ENCODE measurements at regions not wholly inside any gene's neighbourhood (a gene's known extent, or its start where the extent isn't known, plus 50 kb on each side); places are given as distances from the start of the nearest gene placed in this dataset.

- peak overlapping the region; percentile 77 for H3K4me2 ChIP-seq
- no peak overlapping the region for H2AFZ ChIP-seq (ENCODE audit: low read depth)
- H3K4me1 ChIP-seq (ENCODE audit: control insufficient read depth in 1 of 2, insufficient read depth in 2 of 2, low read depth in 1 of 2, low read length in 1 of 2) = peaks cover 0 to 71% of the 10 kb centered on the region in 2 experiments; a peak in 1 of 4 replicates
- H3K9me2 ChIP-seq = no peaks in the 10 kb centered on the region
- H3K79me2 ChIP-seq (ENCODE audit: insufficient read depth) = no peaks in the 10 kb centered on the region
- H3K27ac ChIP-seq (ENCODE audit: low read depth in 2 of 2, low read length in 1 of 2) = peak overlapping the region in 1 of 2 experiments; percentile 97; a peak in 2 of 4 replicates
- TF ChIP-seq, protein P1, sequence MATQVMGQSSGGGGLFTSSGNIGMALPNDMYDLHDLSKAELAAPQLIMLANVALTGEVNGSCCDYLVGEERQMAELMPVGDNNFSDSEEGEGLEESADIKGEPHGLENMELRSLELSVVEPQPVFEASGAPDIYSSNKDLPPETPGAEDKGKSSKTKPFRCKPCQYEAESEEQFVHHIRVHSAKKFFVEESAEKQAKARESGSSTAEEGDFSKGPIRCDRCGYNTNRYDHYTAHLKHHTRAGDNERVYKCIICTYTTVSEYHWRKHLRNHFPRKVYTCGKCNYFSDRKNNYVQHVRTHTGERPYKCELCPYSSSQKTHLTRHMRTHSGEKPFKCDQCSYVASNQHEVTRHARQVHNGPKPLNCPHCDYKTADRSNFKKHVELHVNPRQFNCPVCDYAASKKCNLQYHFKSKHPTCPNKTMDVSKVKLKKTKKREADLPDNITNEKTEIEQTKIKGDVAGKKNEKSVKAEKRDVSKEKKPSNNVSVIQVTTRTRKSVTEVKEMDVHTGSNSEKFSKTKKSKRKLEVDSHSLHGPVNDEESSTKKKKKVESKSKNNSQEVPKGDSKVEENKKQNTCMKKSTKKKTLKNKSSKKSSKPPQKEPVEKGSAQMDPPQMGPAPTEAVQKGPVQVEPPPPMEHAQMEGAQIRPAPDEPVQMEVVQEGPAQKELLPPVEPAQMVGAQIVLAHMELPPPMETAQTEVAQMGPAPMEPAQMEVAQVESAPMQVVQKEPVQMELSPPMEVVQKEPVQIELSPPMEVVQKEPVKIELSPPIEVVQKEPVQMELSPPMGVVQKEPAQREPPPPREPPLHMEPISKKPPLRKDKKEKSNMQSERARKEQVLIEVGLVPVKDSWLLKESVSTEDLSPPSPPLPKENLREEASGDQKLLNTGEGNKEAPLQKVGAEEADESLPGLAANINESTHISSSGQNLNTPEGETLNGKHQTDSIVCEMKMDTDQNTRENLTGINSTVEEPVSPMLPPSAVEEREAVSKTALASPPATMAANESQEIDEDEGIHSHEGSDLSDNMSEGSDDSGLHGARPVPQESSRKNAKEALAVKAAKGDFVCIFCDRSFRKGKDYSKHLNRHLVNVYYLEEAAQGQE (IDR thresholded peaks at IDR 0.05; ENCODE audit: low read depth, low read length) = no peak
- TF ChIP-seq RAD21 (IDR thresholded peaks at IDR 0.05; ENCODE audit: low read length) = 0 out of 2 replicates have a peak, but pooled peaks have one; percentile 11
- H3K27me3 ChIP-seq (ENCODE audit: insufficient read depth) = no peaks in the 10 kb centered on the region
- WGBS (ENCODE audit: low lambda C conversion rate) = 64% methylated on average over 14 of the region's 17 CpGs
- peak; percentile 71 for DNase-seq
- no peaks in the 10 kb centered on the region for H3K9me3 ChIP-seq
- ChIA-PET CTCF (interaction anchor here (0.8 to 3.2 kb wide), 11 partner anchors 33 to 851 kb away, joined by 3 to 13 read pairs (median 3); no protein-coding TSS in a partner anchor), POLR2A (interaction anchor here (0.5 to 5.1 kb wide), 11 partner anchors 52 to 811 kb away, joined by 3 to 46 read pairs (median 4); partner anchors contain the start of gene RTL1)
- H3K9ac ChIP-seq = peak overlapping the region; percentile 20; the same call in 1 of the 2 replicates
- H3K4me3 ChIP-seq (ENCODE audit: low read depth in 2 of 2, low read length in 1 of 2) = peak overlapping the region; percentile 59 to 60
- no peaks in the 10 kb centered on the region for H3K36me3 ChIP-seq (replicated peaks in 1 of 2; ENCODE audit: control insufficient read depth in 1 of 2, insufficient read depth in 2 of 2, low read length in 1 of 2)
- no peaks in the 10 kb centered on the region for H4K20me1 ChIP-seq (ENCODE audit: insufficient read depth)
- no peaks in the 10 kb centered on the region for H3F3A ChIP-seq (replicated peaks; ENCODE audit: insufficient read depth)
Observed at GRCh38 chr14:101228949-101229541, 325.5 kb upstream of the RTL1 start.

DNA sequence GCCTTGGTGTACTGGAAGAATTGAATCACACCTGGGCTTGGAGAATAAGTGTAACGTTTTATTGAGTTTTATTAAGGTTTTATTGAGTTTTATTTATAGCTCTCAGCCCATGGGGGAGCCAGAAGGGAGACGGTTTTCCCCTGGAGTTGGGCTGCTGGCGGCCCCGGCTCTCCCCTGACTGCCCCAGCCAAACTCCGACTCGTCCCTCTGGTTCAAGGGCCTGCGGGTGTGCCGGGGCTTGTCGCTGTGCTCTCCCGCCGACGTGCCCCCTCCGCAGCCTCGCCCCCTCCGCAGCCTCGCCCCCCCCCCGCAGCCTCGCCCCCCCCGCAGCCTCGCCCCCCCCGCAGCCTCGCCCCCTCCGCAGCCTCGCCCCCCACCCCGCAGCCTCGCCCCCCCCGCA is 326.1 kb upstream of the RTL1 start:
- H2AFZ ChIP-seq (ENCODE audit: low read depth) = no peak overlapping the region
- peak overlapping the region in 1 of 2 experiments; percentile 97; a peak in 2 of 4 replicates for H3K27ac ChIP-seq (ENCODE audit: low read depth in 2 of 2, low read length in 1 of 2)
- no peaks in the 10 kb centered on the region for H3K79me2 ChIP-seq (ENCODE audit: insufficient read depth)
- H4K20me1 ChIP-seq (ENCODE audit: insufficient read depth) = no peaks in the 10 kb centered on the region
- H3K9me2 ChIP-seq = no peaks in the 10 kb centered on the region
- TF ChIP-seq RXRA (IDR thresholded peaks at IDR 0.05; ENCODE audit: borderline replicate concordance, low read depth) (no peak), JUND (IDR thresholded peaks at IDR 0.05) (no peak), GATA2 (CRISPR knock-in tag; IDR thresholded peaks at IDR 0.05) (no peak), GABPA (IDR thresholded peaks at IDR 0.05; ENCODE audit: low read depth) (no peak), CHD2 (IDR thresholded peaks at IDR 0.05; ENCODE audit: low read length, partially characterized antibody) (no peak), FOSL2 (IDR thresholded peaks at IDR 0.05; ENCODE audit: borderline replicate concordance, low read depth) (no peak)
- H3K9me3 ChIP-seq = no peaks in the 10 kb centered on the region
- peak overlapping the region; percentile 59 to 60 for H3K4me3 ChIP-seq (ENCODE audit: low read depth in 2 of 2, low read length in 1 of 2)
- H3K27me3 ChIP-seq (ENCODE audit: insufficient read depth) = no peaks in the 10 kb centered on the region
- CTCF ChIA-PET = interaction anchor here (0.8 to 3.2 kb wide), 11 partner anchors 34 to 852 kb away, joined by 3 to 13 read pairs (median 3); no protein-coding TSS in a partner anchor
- POLR2A ChIA-PET = interaction anchor here (1.0 to 5.1 kb wide), 9 partner anchors 53 to 812 kb away, joined by 3 to 46 read pairs (median 6); partner anchors contain the start of gene RTL1
- peak overlapping the region; percentile 20; the same call in 1 of the 2 replicates for H3K9ac ChIP-seq
- 0% methylated on average over 11 of the region's 27 CpGs for WGBS (ENCODE audit: low lambda C conversion rate)
- peak overlapping the region; percentile 77 for H3K4me2 ChIP-seq
- no peaks in the 10 kb centered on the region for H3F3A ChIP-seq (replicated peaks; ENCODE audit: insufficient read depth)
- H3K4me1 ChIP-seq (ENCODE audit: control insufficient read depth in 1 of 2, insufficient read depth in 2 of 2, low read depth in 1 of 2, low read length in 1 of 2) = peaks cover 0 to 68% of the 10 kb centered on the region in 2 experiments; a peak in 1 of 4 replicates
- no peaks in the 10 kb centered on the region for H3K36me3 ChIP-seq (replicated peaks in 1 of 2; ENCODE audit: control insufficient read depth in 1 of 2, insufficient read depth in 2 of 2, low read length in 1 of 2)
- DNase-seq = peak; percentile 76

All from SK-N-SH (cell line).